Tibial nerve (tissue), 4 donors: ENCODE measurements at regions not wholly inside any gene's neighbourhood (a gene's known extent, or its start where the extent isn't known, plus 50 kb on each side); places are given as distances from the start of the nearest gene placed in this dataset.

Experiments used
- DNase-seq, 2 donors: peaks; one replicate each; pipeline ENCODE4 v3.0.0-alpha.2; 2019; ENCODE audit warnings: low spot score in 2 of 2
- H3K27ac ChIP-seq, 4 donors: fragments of 200-600 bp; sonication (generic) in 3 of 4; one replicate each; pipeline ENCODE4 v1.5.1; 2017 to 2019; ENCODE audit warnings: mild to moderate bottlenecking in 1 of 4
- H3K27me3 ChIP-seq, 2 donors: fragments of 200-600 bp; sonication (generic) in 1 of 2; one replicate each; pipeline versions ENCODE4 v1.5.1 to v1.6.0; 2017 to 2019
- H3K36me3 ChIP-seq, 3 donors: fragments of 200-600 bp; sonication (generic); one replicate each; pipeline ENCODE4 v1.5.1; 2018 to 2019
- H3K4me1 ChIP-seq, 4 donors: fragments of 200-600 bp; sonication (generic) in 3 of 4; one replicate each; pipeline ENCODE4 v1.5.1; 2017 to 2019
- H3K4me3 ChIP-seq, 4 donors: fragments of 200-600 bp; sonication (generic) in 3 of 4; one replicate each; pipeline ENCODE4 v1.5.1; 2017 to 2019; ENCODE audit warnings: mild to moderate bottlenecking in 1 of 4, moderate library complexity in 1 of 4
- H3K9me3 ChIP-seq, 4 donors: fragments of 200-600 bp; sonication (generic) in 3 of 4; one replicate each; pipeline ENCODE4 v1.5.1; 2017 to 2019
- EP300 ChIP-seq, 2 donors: sonication (generic); formaldehyde crosslinking; IDR thresholded peaks; one replicate each; pipeline ENCODE4 v1.6.1; 2017; ENCODE audit warnings: antibody characterized with exemption in 2 of 2, mild to moderate bottlenecking in 1 of 2
- POLR2A ChIP-seq, 2 donors: fragments of 450-650 bp; IDR thresholded peaks; one replicate each; pipeline ENCODE4 v1.6.1; 2017; ENCODE audit warnings: antibody characterized with exemption in 2 of 2, mild to moderate bottlenecking in 2 of 2, moderate library complexity in 2 of 2
- WGBS, 2 donors: methylation state at CpG; one replicate each; pipeline ENCODE4 v1.1.5; 2018; 5-methylcytosine and 5-hydroxymethylcytosine counted together
- TF ChIP-seq, protein P1 (sequence below), 5 experiments: fragments of 200-600 bp in 3 of 5; fragments of 450-650 bp in 2 of 5; sonication (generic) in 3 of 5; IDR thresholded peaks; one replicate each; pipeline ENCODE4 v1.5.1; 2016 to 2019; ENCODE audit warnings: antibody characterized with exemption in 5 of 5, mild to moderate bottlenecking in 3 of 5, moderate library complexity in 2 of 5

DNA sequence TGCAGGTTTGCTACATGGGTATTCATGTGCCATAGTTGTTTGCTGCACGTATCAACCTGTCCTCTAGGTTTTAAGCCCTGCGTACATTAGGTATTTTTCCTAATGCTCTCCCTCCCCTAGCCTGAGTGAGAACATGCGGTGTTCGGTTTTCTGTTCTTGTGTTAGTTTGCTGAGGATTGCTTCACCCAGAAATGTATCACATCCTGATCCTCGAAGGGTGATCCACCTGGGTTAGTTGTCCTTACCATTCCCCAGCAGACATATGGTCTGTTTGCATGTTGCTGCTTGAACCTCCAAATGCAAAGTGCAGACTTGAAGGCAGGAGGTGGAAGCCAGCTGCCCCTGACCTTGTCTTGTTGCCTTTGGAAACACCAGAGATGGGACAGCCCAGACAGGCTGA is 161.5 kb upstream of the WDR1 start:
- Histone ChIP-seq H3K9me3 (no peaks in the 10 kb centered on the region), H3K36me3 (no peaks in the 10 kb centered on the region), H3K27ac (no peak overlapping the region), H3K4me3 (no peak overlapping the region), H3K27me3 (no peaks in the 10 kb centered on the region), H3K4me1 (peaks cover 0 to 5% (median 0%) of the 10 kb centered on the region in 4 donors)
- no peak for DNase-seq
- WGBS, 2 donors = 91 to 93% methylated on average over 5 of the region's 5 CpGs
- no peak for TF ChIP-seq EP300 (IDR thresholded peaks at IDR 0.05)
- TF ChIP-seq POLR2A (IDR thresholded peaks at IDR 0.05) = no peak
- TF ChIP-seq, protein P1, sequence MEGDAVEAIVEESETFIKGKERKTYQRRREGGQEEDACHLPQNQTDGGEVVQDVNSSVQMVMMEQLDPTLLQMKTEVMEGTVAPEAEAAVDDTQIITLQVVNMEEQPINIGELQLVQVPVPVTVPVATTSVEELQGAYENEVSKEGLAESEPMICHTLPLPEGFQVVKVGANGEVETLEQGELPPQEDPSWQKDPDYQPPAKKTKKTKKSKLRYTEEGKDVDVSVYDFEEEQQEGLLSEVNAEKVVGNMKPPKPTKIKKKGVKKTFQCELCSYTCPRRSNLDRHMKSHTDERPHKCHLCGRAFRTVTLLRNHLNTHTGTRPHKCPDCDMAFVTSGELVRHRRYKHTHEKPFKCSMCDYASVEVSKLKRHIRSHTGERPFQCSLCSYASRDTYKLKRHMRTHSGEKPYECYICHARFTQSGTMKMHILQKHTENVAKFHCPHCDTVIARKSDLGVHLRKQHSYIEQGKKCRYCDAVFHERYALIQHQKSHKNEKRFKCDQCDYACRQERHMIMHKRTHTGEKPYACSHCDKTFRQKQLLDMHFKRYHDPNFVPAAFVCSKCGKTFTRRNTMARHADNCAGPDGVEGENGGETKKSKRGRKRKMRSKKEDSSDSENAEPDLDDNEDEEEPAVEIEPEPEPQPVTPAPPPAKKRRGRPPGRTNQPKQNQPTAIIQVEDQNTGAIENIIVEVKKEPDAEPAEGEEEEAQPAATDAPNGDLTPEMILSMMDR (IDR thresholded peaks at IDR 0.05) = no peak

DNA sequence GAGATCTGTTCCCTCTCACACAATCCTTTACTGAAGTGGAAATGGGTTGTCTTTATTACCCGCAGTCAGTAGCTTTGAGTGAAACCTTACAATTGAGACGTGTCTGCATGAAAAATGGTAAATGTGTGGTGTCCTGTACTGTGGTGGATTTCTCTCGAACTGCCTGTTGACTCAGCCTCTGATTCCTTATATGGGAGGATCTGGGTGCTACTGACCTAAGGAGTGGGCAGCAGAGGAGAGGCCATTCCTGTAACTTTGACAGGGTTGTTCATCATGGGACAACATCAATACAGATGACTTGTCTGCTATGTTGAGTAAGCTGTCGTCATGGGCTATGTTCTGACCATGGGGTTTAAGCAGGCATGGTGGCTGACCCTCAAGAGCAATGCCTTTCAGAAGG is 159.6 kb upstream of the WDR1 start:
- Histone ChIP-seq H3K4me1 (peaks cover 0 to 10% (median 0%) of the 10 kb centered on the region in 4 donors), H3K4me3 (no peak overlapping the region), H3K36me3 (no peaks in the 10 kb centered on the region), H3K27me3 (no peaks in the 10 kb centered on the region), H3K27ac (no peak overlapping the region), H3K9me3 (no peaks in the 10 kb centered on the region)
- 79 to 81% methylated on average over 4 of the region's 4 CpGs for WGBS, 2 donors
- DNase-seq = no peak
- TF ChIP-seq EP300 (IDR thresholded peaks at IDR 0.05) = no peak
- TF ChIP-seq, protein P1 (IDR thresholded peaks at IDR 0.05) = no peak
- no peak for TF ChIP-seq POLR2A (IDR thresholded peaks at IDR 0.05)

DNA sequence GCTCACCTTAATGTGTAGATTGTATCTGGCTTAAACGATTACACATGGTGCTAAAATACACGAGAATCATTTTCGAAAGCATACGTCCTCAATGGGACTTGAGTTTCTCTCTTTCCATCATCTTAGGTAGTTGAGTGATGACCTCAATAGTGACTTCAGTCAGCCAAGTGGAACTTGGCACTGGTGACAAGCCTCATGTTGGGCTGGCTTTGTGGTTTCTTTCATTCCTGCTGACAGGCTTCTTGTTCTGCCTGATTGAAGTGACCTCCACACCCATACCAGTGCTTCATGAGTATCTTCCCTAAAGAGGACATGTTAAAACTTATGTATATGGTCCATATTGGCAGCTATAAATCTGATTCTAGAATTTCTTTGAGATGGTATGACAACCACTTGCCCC is 159.1 kb upstream of the WDR1 start:
- no peak for DNase-seq
- Histone ChIP-seq H3K4me1 (peaks cover 0 to 10% (median 0%) of the 10 kb centered on the region in 4 donors), H3K4me3 (no peak overlapping the region), H3K27me3 (no peaks in the 10 kb centered on the region), H3K9me3 (no peaks in the 10 kb centered on the region), H3K27ac (no peak overlapping the region), H3K36me3 (no peaks in the 10 kb centered on the region)
- TF ChIP-seq, protein P1 (IDR thresholded peaks at IDR 0.05) = no peak
- TF ChIP-seq POLR2A (IDR thresholded peaks at IDR 0.05) (no peak), EP300 (IDR thresholded peaks at IDR 0.05) (no peak)
- 88 to 93% methylated on average over 4 of the region's 4 CpGs for WGBS, 2 donors

DNA sequence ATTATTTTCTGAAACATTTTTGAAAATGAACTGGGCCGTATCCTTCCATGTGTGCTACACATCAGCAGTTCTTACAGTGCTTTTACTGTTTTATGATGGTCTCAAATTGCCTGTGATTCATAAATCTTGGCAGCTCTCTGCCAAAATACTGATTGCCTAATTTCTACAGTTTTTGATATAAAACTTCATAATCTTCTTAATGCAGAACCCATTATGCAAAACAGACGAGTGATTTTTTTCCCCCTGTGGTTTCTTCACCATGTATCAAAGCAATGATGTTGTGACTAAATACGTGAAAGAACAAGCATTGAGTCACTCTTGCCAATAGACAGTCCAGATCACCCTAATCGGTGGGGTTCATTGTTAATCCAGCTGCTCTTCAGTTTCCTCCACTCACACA is 156.4 kb upstream of the WDR1 start:
- no peak for TF ChIP-seq POLR2A (IDR thresholded peaks at IDR 0.05)
- Histone ChIP-seq H3K27ac (peak overlapping the region in 2 of 4 donors; percentile 2 to 59), H3K9me3 (no peaks in the 10 kb centered on the region), H3K27me3 (no peaks in the 10 kb centered on the region), H3K4me1 (peaks cover 0 to 10% (median 0%) of the 10 kb centered on the region in 4 donors), H3K4me3 (no peak overlapping the region), H3K36me3 (no peaks in the 10 kb centered on the region)
- DNase-seq = no peak
- WGBS, 2 donors = 42 to 53% methylated on average over 4 of the region's 4 CpGs

DNA sequence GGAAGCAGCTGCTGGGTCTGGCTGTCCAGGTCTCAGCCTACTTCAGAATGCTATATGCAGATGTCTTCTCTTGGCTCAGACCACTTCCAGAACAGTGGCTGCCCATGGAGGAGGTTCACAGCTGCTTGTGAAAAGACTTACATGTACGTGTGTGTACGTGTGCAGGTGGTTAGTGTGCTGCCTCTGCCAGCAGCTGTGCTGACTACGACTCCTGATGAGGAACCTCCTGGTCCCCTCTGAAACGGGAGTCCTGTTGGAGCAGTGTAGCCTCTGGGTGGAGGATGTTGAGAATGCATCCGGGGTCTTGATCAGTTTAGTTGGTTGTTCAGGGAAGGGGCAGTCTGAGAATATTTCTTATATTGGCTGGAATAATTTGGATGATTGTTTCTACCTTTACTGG is 155.9 kb upstream of the WDR1 start:
- H3K9me3 ChIP-seq = no peaks in the 10 kb centered on the region
- no peaks in the 10 kb centered on the region for H3K27me3 ChIP-seq
- no peak overlapping the region for H3K4me3 ChIP-seq
- H3K4me1 ChIP-seq = peaks cover 0 to 10% (median 0%) of the 10 kb centered on the region in 4 donors
- H3K36me3 ChIP-seq = no peaks in the 10 kb centered on the region
- WGBS, 2 donors = 70 to 85% methylated on average over 5 of the region's 5 CpGs
- TF ChIP-seq, protein P1 (IDR thresholded peaks at IDR 0.05) = no peak
- no peak for TF ChIP-seq EP300 (IDR thresholded peaks at IDR 0.05)
- TF ChIP-seq POLR2A (IDR thresholded peaks at IDR 0.05) = no peak
- no peak for DNase-seq
- H3K27ac ChIP-seq = peak overlapping the region in 3 of 4 donors; percentile 29 to 71 (median 59)

DNA sequence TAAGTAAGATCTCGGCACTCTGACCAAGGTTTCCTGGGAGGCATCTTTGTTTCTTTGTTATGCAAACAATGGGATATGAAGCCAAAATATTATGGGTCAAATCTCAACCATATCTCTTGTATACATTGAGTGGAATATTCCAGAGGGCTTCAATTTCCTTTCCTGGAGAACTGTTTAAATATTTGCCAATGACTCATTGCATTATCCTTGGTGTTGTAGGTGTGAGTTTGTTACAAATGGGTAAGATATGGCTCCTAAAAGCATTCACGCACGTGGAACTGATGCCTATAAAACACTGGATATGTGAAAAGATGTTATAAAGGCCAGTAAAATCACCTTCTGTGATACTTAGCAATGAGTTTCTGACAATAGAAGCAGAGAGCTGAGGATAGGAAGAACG is 150.5 kb upstream of the WDR1 start:
- WGBS, 2 donors = 85 to 89% methylated on average over 4 of the region's 4 CpGs
- TF ChIP-seq EP300 (IDR thresholded peaks at IDR 0.05) (no peak), POLR2A (IDR thresholded peaks at IDR 0.05) (no peak)
- TF ChIP-seq, protein P1 (IDR thresholded peaks at IDR 0.05) = no peak

More for the DNA sequence above, 150.5 kb upstream of the WDR1 start:
- no peaks in the 10 kb centered on the region for H3K4me1 ChIP-seq
- H3K4me3 ChIP-seq = no peak overlapping the region
- H3K27me3 ChIP-seq = no peaks in the 10 kb centered on the region
- H3K27ac ChIP-seq = no peak overlapping the region
- no peaks in the 10 kb centered on the region for H3K9me3 ChIP-seq
- no peak for DNase-seq
- H3K36me3 ChIP-seq = no peaks in the 10 kb centered on the region
